Nephron progenitor cell (in vitro differentiated cells): ENCODE measurements at regions not wholly inside any gene's neighbourhood (a gene's known extent, or its start where the extent isn't known, plus 50 kb on each side); places are given as distances from the start of the nearest gene placed in this dataset.
"Not testable (repeated sequence)": the region's sequence is repeated elsewhere in the genome, so short reads cannot be mapped to it uniquely, and the experiment has no call there.

Source experiments
- DNase-seq: peaks from one replicate; pipeline ENCODE4 v3.0.0; 2021
- H3K27ac Mint-ChIP-seq: 2 replicates; pipeline ENCODE4 v1.8.0; 2021; ENCODE audit warnings: mild to moderate bottlenecking, moderate library complexity, mixed read lengths
- H3K27me3 Mint-ChIP-seq: 2 replicates; pipeline ENCODE4 v1.8.0; 2021; ENCODE audit warnings: mild to moderate bottlenecking, low read depth, mixed read lengths; ENCODE audit not compliant: poor library complexity
- H3K36me3 Mint-ChIP-seq: 2 replicates; pipeline ENCODE4 v1.8.0; 2021; ENCODE audit warnings: low read depth, mixed read lengths
- H3K4me1 Mint-ChIP-seq: 2 replicates; pipeline ENCODE4 v1.8.0; 2021; ENCODE audit warnings: mixed read lengths
- H3K4me3 Mint-ChIP-seq: 2 replicates; pipeline ENCODE4 v1.8.0; 2021; ENCODE audit warnings: mild to moderate bottlenecking, moderate library complexity, mixed read lengths
- H3K9me3 Mint-ChIP-seq: 2 replicates; pipeline ENCODE4 v1.8.0; 2021; ENCODE audit warnings: mild to moderate bottlenecking, moderate library complexity, mixed read lengths
- CTCF ChIP-seq: fragments of 200-600 bp; sonication (generic); IDR thresholded peaks from 2 replicates; pipeline ENCODE4 v1.5.0; 2021; ENCODE audit warnings: antibody characterized with exemption

DNA sequence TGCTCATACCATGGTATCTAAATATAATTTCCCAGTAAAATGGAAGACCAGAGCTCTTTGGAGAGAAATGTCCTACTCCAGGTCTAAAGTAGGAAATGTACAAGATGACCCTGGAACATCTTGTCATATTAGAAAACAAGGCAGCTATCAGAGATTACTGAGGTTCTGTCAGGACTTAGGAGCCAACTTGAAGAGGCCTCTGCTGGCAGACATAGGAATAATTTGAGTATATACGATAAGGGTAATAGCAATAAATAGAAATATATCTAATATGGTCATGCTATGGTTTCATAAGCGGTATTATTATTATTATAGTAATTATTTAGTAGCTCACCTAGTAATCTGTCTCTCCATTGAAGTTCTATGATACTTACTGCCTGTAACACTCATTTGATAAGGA is 224.2 kb downstream of the SOX2 start:
- Mint-ChIP-seq H3K36me3 (no peaks in the 10 kb centered on the region), H3K27me3 (peaks cover 4% of the 10 kb centered on the region), H3K27ac (no peak overlapping the region), H3K4me1 (peaks cover 30% of the 10 kb centered on the region), H3K9me3 (no peaks in the 10 kb centered on the region), H3K4me3 (no peak overlapping the region)
- TF ChIP-seq CTCF = no peak
- no peak for DNase-seq

DNA sequence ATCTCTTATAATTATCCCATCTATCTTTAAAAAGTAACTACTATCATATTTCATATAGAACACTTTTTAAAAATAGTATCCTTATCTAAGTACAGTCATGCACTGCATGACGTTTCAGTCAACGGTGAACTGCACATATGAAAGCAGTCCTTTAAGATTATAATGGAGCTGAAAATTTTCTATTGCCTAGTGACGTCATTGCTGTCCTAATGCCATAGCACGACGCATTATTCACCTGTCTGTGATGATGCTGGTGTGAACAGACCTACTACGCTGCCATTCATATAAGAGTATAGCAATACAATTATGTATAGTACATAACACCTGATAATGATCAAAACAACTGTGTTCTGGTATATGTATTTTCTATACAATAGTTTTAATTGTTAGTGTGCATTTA is 225.0 kb downstream of the SOX2 start:
- no peaks in the 10 kb centered on the region for H3K36me3 Mint-ChIP-seq
- H3K9me3 Mint-ChIP-seq = no peaks in the 10 kb centered on the region
- peaks cover 36% of the 10 kb centered on the region for H3K4me1 Mint-ChIP-seq
- DNase-seq = no peak
- peaks cover 4% of the 10 kb centered on the region for H3K27me3 Mint-ChIP-seq
- H3K4me3 Mint-ChIP-seq = no peak overlapping the region
- no peak overlapping the region for H3K27ac Mint-ChIP-seq
- TF ChIP-seq CTCF = no peak

GRCh38 chr3:181938580-181938979 is 226.9 kb downstream of the SOX2 start:
- DNase-seq, H3K27ac Mint-ChIP-seq, H3K9me3 Mint-ChIP-seq: not testable (repeated sequence)

GRCh38 chr3:181940703-181941102 is 229.0 kb downstream of the SOX2 start:
- peaks cover 4% of the 10 kb centered on the region for H3K9me3 Mint-ChIP-seq
- no peak overlapping the region for H3K4me3 Mint-ChIP-seq
- peaks cover 4% of the 10 kb centered on the region for H3K36me3 Mint-ChIP-seq
- no peak for DNase-seq
- peaks cover 5% of the 10 kb centered on the region for H3K27me3 Mint-ChIP-seq
- H3K27ac Mint-ChIP-seq = no peak overlapping the region
- peaks cover 44% of the 10 kb centered on the region for H3K4me1 Mint-ChIP-seq
- TF ChIP-seq CTCF = no peak

More at GRCh38 chr3:181938580-181938979, 226.9 kb downstream of the SOX2 start:
- H3K36me3 Mint-ChIP-seq, H3K27me3 Mint-ChIP-seq, H3K4me3 Mint-ChIP-seq: not testable (repeated sequence)
- peaks cover 39% of the 10 kb centered on the region for H3K4me1 Mint-ChIP-seq

- DNase-seq = no peak
- peaks cover 5% of the 10 kb centered on the region for H3K27me3 Mint-ChIP-seq
- H3K27ac Mint-ChIP-seq = no peak overlapping the region
- TF ChIP-seq CTCF = no peak
- H3K4me1 Mint-ChIP-seq = peaks cover 44% of the 10 kb centered on the region
- H3K36me3 Mint-ChIP-seq = peaks cover 4% of the 10 kb centered on the region
- no peak overlapping the region for H3K4me3 Mint-ChIP-seq
- peaks cover 4% of the 10 kb centered on the region for H3K9me3 Mint-ChIP-seq
These were observed 229.5 kb downstream of the SOX2 start for GRCh38 chr3:181941250-181941649.

- Mint-ChIP-seq H3K4me3 (no peak overlapping the region), H3K9me3 (peaks cover 4% of the 10 kb centered on the region), H3K27ac (no peak overlapping the region), H3K27me3 (peaks cover 5% of the 10 kb centered on the region), H3K4me1 (peaks cover 39% of the 10 kb centered on the region), H3K36me3 (peaks cover 4% of the 10 kb centered on the region)
- TF ChIP-seq CTCF = no peak
- DNase-seq = no peak
These were observed 231.6 kb downstream of the SOX2 start for GRCh38 chr3:181943285-181943684.
